Fibroblast of lung (primary cell): ENCODE measurements at regions not wholly inside any gene's neighbourhood (a gene's known extent, or its start where the extent isn't known, plus 50 kb on each side); places are given as distances from the start of the nearest gene placed in this dataset.

ENCODE experiments used
- EZH2 ChIP-seq: IDR thresholded peaks from 2 replicates; pipeline ENCODE4 v1.5.1; 2012; ENCODE audit warnings: low read length, control low read depth, mild to moderate bottlenecking; ENCODE audit errors: missing control alignments
- TF ChIP-seq, protein P1 (sequence below), 2 donors: IDR thresholded peaks in 1 of 2; conservative IDR thresholded peaks in 1 of 2; 1 replicate in 1 of 2; 2 replicates in 1 of 2; pipeline ENCODE4 v1.5.1; 2011 to 2012; ENCODE audit warnings: low read length in 2 of 2, control low read depth in 1 of 2, inconsistent platforms in 1 of 2, low read depth in 1 of 2, mild to moderate bottlenecking in 1 of 2

DNA sequence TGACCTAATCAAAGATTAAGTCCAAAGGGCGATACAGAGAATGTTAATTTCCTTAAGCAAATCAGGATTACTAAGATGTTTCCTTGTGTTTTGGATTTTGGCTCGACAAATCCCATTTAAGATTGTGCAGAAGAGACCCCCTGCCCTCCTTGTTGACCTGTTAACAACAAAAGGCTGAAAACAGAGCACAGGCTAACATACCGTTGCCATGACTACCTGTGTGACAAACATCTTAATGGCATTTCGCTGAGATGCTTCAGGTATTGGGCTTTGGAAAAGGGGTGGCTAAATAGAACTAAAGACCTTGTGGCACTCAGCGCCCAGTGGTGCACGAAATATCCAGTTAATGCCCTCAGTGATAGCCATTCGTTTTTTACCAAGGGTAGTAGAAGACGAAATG is 1532.3 kb upstream of the TMEM132C start:
- TF ChIP-seq, protein P1, sequence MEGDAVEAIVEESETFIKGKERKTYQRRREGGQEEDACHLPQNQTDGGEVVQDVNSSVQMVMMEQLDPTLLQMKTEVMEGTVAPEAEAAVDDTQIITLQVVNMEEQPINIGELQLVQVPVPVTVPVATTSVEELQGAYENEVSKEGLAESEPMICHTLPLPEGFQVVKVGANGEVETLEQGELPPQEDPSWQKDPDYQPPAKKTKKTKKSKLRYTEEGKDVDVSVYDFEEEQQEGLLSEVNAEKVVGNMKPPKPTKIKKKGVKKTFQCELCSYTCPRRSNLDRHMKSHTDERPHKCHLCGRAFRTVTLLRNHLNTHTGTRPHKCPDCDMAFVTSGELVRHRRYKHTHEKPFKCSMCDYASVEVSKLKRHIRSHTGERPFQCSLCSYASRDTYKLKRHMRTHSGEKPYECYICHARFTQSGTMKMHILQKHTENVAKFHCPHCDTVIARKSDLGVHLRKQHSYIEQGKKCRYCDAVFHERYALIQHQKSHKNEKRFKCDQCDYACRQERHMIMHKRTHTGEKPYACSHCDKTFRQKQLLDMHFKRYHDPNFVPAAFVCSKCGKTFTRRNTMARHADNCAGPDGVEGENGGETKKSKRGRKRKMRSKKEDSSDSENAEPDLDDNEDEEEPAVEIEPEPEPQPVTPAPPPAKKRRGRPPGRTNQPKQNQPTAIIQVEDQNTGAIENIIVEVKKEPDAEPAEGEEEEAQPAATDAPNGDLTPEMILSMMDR (conservative IDR thresholded peaks at IDR 0.05 in 1 of 2, IDR thresholded peaks at IDR 0.05 in 1 of 2; ENCODE audit: low read depth in 1 of 2, low read length in 2 of 2): no peak
- no peak for TF ChIP-seq EZH2
